ENCODE measurements at regions not wholly inside any gene's neighbourhood (a gene's known extent, or its start where the extent isn't known, plus 50 kb on each side); places are given as distances from the start of the nearest gene placed in this dataset.

DNA sequence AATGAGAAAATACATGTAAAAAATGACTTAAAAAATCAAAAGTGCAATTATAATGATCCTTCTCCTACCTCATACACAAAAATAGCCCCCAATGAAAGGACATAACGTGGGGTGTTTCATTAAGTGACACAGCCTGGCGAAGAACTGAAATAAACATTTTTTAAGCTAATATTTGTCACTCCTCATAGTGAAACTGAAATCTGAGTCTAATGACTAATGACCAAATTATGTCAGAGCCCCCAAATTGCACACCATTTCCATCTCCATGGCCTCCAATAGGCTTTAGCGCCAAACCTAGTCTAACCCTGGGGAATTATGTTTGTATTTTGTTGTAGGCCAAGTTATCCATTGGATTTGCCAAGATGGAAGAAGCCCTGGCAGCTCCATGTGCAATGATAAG lies 119.1 kb downstream of the WT1 start (continued):
- TF ChIP-seq, protein P1, sequence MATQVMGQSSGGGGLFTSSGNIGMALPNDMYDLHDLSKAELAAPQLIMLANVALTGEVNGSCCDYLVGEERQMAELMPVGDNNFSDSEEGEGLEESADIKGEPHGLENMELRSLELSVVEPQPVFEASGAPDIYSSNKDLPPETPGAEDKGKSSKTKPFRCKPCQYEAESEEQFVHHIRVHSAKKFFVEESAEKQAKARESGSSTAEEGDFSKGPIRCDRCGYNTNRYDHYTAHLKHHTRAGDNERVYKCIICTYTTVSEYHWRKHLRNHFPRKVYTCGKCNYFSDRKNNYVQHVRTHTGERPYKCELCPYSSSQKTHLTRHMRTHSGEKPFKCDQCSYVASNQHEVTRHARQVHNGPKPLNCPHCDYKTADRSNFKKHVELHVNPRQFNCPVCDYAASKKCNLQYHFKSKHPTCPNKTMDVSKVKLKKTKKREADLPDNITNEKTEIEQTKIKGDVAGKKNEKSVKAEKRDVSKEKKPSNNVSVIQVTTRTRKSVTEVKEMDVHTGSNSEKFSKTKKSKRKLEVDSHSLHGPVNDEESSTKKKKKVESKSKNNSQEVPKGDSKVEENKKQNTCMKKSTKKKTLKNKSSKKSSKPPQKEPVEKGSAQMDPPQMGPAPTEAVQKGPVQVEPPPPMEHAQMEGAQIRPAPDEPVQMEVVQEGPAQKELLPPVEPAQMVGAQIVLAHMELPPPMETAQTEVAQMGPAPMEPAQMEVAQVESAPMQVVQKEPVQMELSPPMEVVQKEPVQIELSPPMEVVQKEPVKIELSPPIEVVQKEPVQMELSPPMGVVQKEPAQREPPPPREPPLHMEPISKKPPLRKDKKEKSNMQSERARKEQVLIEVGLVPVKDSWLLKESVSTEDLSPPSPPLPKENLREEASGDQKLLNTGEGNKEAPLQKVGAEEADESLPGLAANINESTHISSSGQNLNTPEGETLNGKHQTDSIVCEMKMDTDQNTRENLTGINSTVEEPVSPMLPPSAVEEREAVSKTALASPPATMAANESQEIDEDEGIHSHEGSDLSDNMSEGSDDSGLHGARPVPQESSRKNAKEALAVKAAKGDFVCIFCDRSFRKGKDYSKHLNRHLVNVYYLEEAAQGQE (IDR thresholded peaks at IDR 0.05; ENCODE audit: unreplicated experiment): no peak
- TF ChIP-seq STAT1 (IDR thresholded peaks at IDR 0.05; ENCODE audit: unreplicated experiment): no peak

DNA sequence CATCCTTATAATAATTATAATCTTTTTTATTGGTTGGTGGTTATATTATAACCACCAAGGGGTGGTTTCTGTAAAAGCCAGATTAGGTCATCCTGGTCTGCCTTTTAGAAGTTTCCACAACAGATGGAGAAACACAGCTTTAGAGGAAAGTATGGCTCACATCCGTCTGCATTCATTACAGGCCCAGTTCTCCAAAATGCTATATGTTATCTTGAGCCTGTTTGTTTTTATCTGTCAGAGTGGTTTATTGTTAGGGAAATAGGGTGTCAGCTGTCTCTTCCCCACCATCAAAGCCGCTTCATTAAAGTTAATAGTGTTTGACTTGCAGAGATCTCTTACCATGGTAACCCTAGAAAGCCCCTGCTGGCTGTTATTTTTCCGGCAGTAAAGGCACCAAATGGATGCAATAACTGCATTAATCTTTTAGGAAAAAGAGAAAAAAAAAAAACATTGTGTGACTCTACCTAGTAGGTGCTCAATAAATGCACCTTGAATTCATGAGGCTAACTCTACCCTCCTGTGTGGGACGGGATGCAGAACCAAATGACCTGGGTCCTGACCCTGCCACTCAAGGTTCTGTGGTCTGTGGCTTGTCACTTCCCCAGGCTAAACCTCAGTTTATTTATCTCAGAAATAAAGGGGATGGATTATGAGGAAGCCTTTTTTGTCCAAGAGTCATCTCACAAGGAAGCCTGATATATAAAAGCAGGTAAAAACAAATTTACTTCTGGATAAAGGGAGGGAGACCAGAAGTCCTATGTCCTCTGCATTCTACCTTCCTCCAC lies 118.3 kb downstream of the WT1 start:
- no peak overlapping the region for H2AFZ ChIP-seq
- H3F3A ChIP-seq (replicated peaks; ENCODE audit: low read depth): no peaks in the 10 kb centered on the region
- no peak overlapping the region for H3K27ac Mint-ChIP-seq
- H3K27ac ChIP-seq (ENCODE audit: low read depth): no peak overlapping the region
- H3K36me3 Mint-ChIP-seq (ENCODE audit: low read depth): no peaks in the 10 kb centered on the region
- H4K20me1 ChIP-seq (replicated peaks; ENCODE audit: insufficient read depth): no peaks in the 10 kb centered on the region
- no peak overlapping the region for H3K4me3 Mint-ChIP-seq
- no peaks in the 10 kb centered on the region for H3K36me3 ChIP-seq (ENCODE audit: insufficient read depth)
- DNase-seq (ENCODE audit: low spot score): peak; percentile 6
- H3K9me2 ChIP-seq (ENCODE audit: insufficient read depth): no peaks in the 10 kb centered on the region
- peaks cover 5% of the 10 kb centered on the region for H3K27me3 Mint-ChIP-seq (ENCODE audit: insufficient read depth, low read depth, poor library complexity)
- peaks cover 24% of the 10 kb centered on the region for H3K4me1 Mint-ChIP-seq
- ATAC-seq: no peak
- H3K4me3 ChIP-seq: no peak overlapping the region
- no peak overlapping the region for H3K4me2 ChIP-seq
- H3K27me3 ChIP-seq (ENCODE audit: insufficient read depth): no peaks in the 10 kb centered on the region
- H3K4me1 ChIP-seq (ENCODE audit: insufficient read depth): no peaks in the 10 kb centered on the region; the same call in 1 of the 2 replicates
- no peaks in the 10 kb centered on the region for H3K79me2 ChIP-seq (replicated peaks; ENCODE audit: insufficient read depth)
- no peaks in the 10 kb centered on the region for H3K9me3 Mint-ChIP-seq
- TF ChIP-seq, protein P2, sequence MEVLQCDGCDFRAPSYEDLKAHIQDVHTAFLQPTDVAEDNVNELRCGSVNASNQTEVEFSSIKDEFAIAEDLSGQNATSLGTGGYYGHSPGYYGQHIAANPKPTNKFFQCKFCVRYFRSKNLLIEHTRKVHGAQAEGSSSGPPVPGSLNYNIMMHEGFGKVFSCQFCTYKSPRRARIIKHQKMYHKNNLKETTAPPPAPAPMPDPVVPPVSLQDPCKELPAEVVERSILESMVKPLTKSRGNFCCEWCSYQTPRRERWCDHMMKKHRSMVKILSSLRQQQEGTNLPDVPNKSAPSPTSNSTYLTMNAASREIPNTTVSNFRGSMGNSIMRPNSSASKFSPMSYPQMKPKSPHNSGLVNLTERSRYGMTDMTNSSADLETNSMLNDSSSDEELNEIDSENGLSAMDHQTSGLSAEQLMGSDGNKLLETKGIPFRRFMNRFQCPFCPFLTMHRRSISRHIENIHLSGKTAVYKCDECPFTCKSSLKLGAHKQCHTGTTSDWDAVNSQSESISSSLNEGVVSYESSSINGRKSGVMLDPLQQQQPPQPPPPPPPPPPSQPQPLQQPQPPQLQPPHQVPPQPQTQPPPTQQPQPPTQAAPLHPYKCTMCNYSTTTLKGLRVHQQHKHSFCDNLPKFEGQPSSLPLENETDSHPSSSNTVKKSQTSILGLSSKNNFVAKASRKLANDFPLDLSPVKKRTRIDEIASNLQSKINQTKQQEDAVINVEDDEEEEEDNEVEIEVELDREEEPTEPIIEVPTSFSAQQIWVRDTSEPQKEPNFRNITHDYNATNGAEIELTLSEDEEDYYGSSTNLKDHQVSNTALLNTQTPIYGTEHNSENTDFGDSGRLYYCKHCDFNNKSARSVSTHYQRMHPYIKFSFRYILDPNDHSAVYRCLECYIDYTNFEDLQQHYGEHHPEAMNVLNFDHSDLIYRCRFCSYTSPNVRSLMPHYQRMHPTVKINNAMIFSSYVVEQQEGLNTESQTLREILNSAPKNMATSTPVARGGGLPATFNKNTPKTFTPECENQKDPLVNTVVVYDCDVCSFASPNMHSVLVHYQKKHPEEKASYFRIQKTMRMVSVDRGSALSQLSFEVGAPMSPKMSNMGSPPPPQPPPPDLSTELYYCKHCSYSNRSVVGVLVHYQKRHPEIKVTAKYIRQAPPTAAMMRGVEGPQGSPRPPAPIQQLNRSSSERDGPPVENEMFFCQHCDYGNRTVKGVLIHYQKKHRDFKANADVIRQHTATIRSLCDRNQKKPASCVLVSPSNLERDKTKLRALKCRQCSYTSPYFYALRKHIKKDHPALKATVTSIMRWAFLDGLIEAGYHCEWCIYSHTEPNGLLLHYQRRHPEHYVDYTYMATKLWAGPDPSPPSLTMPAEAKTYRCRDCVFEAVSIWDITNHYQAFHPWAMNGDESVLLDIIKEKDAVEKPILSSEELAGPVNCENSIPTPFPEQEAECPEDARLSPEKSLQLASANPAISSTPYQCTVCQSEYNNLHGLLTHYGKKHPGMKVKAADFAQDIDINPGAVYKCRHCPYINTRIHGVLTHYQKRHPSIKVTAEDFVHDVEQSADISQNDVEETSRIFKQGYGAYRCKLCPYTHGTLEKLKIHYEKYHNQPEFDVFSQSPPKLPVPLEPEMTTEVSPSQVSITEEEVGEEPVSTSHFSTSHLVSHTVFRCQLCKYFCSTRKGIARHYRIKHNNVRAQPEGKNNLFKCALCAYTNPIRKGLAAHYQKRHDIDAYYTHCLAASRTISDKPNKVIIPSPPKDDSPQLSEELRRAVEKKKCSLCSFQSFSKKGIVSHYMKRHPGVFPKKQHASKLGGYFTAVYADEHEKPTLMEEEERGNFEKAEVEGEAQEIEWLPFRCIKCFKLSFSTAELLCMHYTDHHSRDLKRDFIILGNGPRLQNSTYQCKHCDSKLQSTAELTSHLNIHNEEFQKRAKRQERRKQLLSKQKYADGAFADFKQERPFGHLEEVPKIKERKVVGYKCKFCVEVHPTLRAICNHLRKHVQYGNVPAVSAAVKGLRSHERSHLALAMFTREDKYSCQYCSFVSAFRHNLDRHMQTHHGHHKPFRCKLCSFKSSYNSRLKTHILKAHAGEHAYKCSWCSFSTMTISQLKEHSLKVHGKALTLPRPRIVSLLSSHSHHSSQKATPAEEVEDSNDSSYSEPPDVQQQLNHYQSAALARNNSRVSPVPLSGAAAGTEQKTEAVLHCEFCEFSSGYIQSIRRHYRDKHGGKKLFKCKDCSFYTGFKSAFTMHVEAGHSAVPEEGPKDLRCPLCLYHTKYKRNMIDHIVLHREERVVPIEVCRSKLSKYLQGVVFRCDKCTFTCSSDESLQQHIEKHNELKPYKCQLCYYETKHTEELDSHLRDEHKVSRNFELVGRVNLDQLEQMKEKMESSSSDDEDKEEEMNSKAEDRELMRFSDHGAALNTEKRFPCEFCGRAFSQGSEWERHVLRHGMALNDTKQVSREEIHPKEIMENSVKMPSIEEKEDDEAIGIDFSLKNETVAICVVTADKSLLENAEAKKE (CRISPR knock-in tag; IDR thresholded peaks at IDR 0.05): no peak
- no peak for TF ChIP-seq EZH2 (IDR thresholded peaks at IDR 0.05; ENCODE audit: low read depth, unreplicated experiment)
- no peak for TF ChIP-seq STAT1 (IDR thresholded peaks at IDR 0.05; ENCODE audit: unreplicated experiment)
- TF ChIP-seq, protein P1 (IDR thresholded peaks at IDR 0.05; ENCODE audit: unreplicated experiment): no peak
- no peak for TF ChIP-seq NANOG (IDR thresholded peaks at IDR 0.05; ENCODE audit: borderline replicate concordance)
- no peak for TF ChIP-seq EZH2phosphoT487 (IDR thresholded peaks at IDR 0.05; ENCODE audit: unreplicated experiment)
- no peak for TF ChIP-seq POLR2AphosphoS5 (IDR thresholded peaks at IDR 0.05; ENCODE audit: low read depth)
- no peak for TF ChIP-seq CREB1 (CRISPR knock-in tag; IDR thresholded peaks at IDR 0.05; ENCODE audit: low read depth)
- no peak for TF ChIP-seq ZNF331 (CRISPR knock-in tag; IDR thresholded peaks at IDR 0.05; ENCODE audit: low read depth)
- TF ChIP-seq JUNB (IDR thresholded peaks at IDR 0.05; ENCODE audit: unreplicated experiment): no peak

Measured in GM23338 (cell line).